GM23338 (cell line): ENCODE measurements at regions not wholly inside any gene's neighbourhood (a gene's known extent, or its start where the extent isn't known, plus 50 kb on each side); places are given as distances from the start of the nearest gene placed in this dataset.

Experiments
- CREB1 ChIP-seq: fragments of 250-450 bp; sonication (Bioruptor Pico); IDR thresholded peaks from 2 replicates; pipeline ENCODE4 v1.5.0; 2020; ENCODE audit warnings: low read depth, mild to moderate bottlenecking, moderate library complexity
- CTCF ChIP-seq, 2 experiments: fragments of 200-600 bp in 1 of 2; sonication (generic) in 1 of 2; conservative IDR thresholded peaks; 2 replicates each; pipeline versions ENCODE4 v1.5.1 to v1.6.1; 2016 to 2017; ENCODE audit warnings: antibody characterized with exemption in 2 of 2, low read depth in 2 of 2, mild to moderate bottlenecking in 2 of 2, moderate library complexity in 1 of 2
- EZH2 ChIP-seq: fragments of 200-600 bp; sonication (generic); IDR thresholded peaks from one replicate; pipeline ENCODE4 v1.8.0; 2017; ENCODE audit warnings: antibody characterized with exemption, mild to moderate bottlenecking, low read depth; ENCODE audit not compliant: unreplicated experiment
- EZH2phosphoT487 ChIP-seq: fragments of 200-600 bp; sonication (generic); IDR thresholded peaks from one replicate; pipeline ENCODE4 v1.8.1; 2018; ENCODE audit warnings: antibody characterized with exemption; ENCODE audit not compliant: unreplicated experiment
- POLR2AphosphoS5 ChIP-seq: IDR thresholded peaks from 2 replicates; pipeline ENCODE4 v1.6.1; 2016; ENCODE audit warnings: antibody characterized with exemption, low read depth
- TF ChIP-seq, protein P1 (sequence below): IDR thresholded peaks from one replicate; pipeline ENCODE4 v1.6.1; 2018; ENCODE audit warnings: antibody characterized with exemption; ENCODE audit not compliant: unreplicated experiment

DNA sequence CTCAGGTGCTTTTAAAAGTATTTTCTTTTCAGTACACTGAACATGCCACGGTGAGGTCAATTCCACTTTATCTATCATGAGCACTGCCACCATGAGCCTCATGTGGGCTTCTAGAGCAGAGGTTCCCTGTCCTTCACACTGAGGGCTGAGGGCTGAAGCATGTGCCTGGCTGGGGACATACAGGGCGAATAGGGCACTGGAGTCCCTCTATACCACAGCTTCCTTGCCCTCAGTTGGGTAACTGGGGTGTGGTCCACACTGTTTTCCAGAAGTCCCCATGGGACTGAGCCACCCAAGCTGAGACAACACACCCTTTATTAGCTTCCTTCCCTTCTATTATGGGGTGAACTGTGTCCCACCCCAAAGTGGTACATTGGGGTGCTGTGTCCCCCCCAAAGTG is 172.2 kb upstream of the ID2 start:
- TF ChIP-seq CREB1 (CRISPR knock-in tag) (no peak), EZH2phosphoT487 (no peak), CTCF (conservative IDR thresholded peaks at IDR 0.05; ENCODE audit: low read depth in 2 of 2) (no peak), POLR2AphosphoS5 (no peak), EZH2 (no peak)
- TF ChIP-seq, protein P1, sequence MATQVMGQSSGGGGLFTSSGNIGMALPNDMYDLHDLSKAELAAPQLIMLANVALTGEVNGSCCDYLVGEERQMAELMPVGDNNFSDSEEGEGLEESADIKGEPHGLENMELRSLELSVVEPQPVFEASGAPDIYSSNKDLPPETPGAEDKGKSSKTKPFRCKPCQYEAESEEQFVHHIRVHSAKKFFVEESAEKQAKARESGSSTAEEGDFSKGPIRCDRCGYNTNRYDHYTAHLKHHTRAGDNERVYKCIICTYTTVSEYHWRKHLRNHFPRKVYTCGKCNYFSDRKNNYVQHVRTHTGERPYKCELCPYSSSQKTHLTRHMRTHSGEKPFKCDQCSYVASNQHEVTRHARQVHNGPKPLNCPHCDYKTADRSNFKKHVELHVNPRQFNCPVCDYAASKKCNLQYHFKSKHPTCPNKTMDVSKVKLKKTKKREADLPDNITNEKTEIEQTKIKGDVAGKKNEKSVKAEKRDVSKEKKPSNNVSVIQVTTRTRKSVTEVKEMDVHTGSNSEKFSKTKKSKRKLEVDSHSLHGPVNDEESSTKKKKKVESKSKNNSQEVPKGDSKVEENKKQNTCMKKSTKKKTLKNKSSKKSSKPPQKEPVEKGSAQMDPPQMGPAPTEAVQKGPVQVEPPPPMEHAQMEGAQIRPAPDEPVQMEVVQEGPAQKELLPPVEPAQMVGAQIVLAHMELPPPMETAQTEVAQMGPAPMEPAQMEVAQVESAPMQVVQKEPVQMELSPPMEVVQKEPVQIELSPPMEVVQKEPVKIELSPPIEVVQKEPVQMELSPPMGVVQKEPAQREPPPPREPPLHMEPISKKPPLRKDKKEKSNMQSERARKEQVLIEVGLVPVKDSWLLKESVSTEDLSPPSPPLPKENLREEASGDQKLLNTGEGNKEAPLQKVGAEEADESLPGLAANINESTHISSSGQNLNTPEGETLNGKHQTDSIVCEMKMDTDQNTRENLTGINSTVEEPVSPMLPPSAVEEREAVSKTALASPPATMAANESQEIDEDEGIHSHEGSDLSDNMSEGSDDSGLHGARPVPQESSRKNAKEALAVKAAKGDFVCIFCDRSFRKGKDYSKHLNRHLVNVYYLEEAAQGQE: no peak
